Left lobe of liver (tissue), 2 donors: ENCODE measurements at regions not wholly inside any gene's neighbourhood (a gene's known extent, or its start where the extent isn't known, plus 50 kb on each side); places are given as distances from the start of the nearest gene placed in this dataset.

Source experiments
- ATAC-seq: fragments of 200-7000 bp; cut with Tn5 transposase; one replicate; pipeline ENCODE4 v1.9.1; 2020; ENCODE audit warnings: mild to moderate bottlenecking, moderate library complexity
- DNase-seq: peaks from one replicate; pipeline ENCODE4 v3.0.0-alpha.2; 2020; ENCODE audit warnings: low spot score
- donor health status: DM: no; HTN: no; CAD: no; lungs with moderate emphysema.
- donor health status: DM: no; HTN: yes; CAD: no.

DNA sequence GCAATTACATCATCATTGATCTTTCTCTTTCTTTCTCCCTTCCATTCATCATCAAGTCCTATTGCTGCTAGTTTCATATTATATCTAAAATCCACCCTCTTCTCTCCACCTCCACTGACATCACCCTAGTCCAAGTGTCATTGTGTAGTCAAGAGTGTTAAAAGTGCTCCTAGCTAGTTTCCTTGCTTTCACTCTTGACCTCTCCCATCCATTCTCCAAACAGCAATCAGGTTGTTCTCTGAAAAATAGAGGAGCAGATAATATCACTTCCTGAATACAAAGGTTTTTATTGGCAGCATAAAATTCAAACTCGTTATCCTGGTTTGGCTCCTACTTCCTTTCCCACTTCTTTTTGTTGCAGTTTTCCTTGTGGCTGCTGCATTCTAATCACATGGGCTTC, 61.6 kb upstream of the PHF14 start:
- no peak for ATAC-seq
- no peak for DNase-seq

DNA sequence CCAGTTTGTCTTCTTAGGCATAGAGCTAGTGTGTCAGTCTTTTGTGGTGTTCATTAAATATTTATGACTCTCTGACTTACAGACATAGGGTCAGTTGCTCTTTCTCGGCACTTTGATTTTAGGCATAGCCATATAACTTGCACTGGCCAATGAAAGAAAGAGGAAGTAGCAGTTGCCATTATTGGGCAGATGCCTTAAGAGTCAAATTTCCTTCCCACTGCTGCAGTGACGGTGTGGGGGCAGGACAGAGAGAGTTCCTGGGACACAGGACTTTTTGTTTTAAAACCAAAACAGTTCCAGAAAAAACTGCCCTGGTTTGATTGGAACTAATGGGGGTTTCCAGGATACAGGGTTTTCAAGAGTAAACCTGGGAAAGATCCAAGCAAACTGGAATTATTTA, 60.2 kb upstream of the PHF14 start:
- no peak for DNase-seq
- ATAC-seq: no peak

DNA sequence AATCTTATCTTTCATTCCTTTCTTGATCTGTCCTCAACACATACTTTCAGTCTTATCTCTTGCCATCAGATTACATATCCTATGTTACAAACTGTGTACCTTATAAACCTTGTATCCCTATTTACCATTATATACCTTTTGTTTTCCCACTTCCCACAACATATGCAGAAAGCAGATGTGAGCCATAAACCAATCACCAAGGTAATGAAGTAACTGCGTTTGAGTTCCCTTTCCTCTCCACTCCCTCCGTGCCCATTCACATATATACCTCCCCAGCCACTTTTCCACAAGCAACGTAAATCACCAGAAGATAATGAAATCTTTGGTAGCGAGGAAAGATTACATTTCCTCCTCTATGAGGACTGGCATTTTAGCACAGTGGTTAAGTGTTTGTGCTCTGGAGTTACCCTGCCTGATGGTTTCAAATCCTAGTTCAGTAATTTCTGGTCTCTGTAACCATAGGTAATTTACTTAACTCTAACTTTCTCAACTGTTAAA, 55.5 kb upstream of the PHF14 start:
- no peak for DNase-seq
- no peak for ATAC-seq

GRCh38 chr7:10919923-10920322, 53.7 kb upstream of the PHF14 start:
- ATAC-seq (no peak), DNase-seq (no peak)
